ENCODE measurements at regions not wholly inside any gene's neighbourhood (a gene's known extent, or its start where the extent isn't known, plus 50 kb on each side); places are given as distances from the start of the nearest gene placed in this dataset.

- Histone ChIP-seq H2AFZ (ENCODE audit: low read depth, low read length) (no peak overlapping the region), H3K4me1 (ENCODE audit: insufficient read depth, low read length) (no peaks in the 10 kb centered on the region), H3K9ac (ENCODE audit: low read length) (no peak overlapping the region), H3K9me3 (ENCODE audit: insufficient read depth, low read depth, low read length) (no peaks in the 10 kb centered on the region), H4K20me1 (ENCODE audit: insufficient read depth, low read length) (no peaks in the 10 kb centered on the region), H3K27me3 (ENCODE audit: insufficient read depth, low read length) (peaks cover 6% of the 10 kb centered on the region), H3K27ac (ENCODE audit: low read depth, low read length) (no peak overlapping the region), H3K36me3 (ENCODE audit: insufficient read depth, low read length) (no peaks in the 10 kb centered on the region), H3K79me2 (ENCODE audit: insufficient read depth, low read length) (no peaks in the 10 kb centered on the region), H3K4me2 (ENCODE audit: low read length) (no peak overlapping the region), H3K4me3 (ENCODE audit: insufficient read depth, low read depth, low read length) (no peak overlapping the region)
- H3K4me3 Mint-ChIP-seq (ENCODE audit: unreplicated experiment) = no peak overlapping the region
- no peaks in the 10 kb centered on the region for H3K27me3 Mint-ChIP-seq (ENCODE audit: low read depth, unreplicated experiment)
- no peak for DNase-seq (ENCODE audit: low read depth)
- FAIRE-seq = no peak
- H3K4me1 Mint-ChIP-seq (ENCODE audit: low read depth, unreplicated experiment) = no peaks in the 10 kb centered on the region
- TF ChIP-seq EZH2 (IDR thresholded peaks at IDR 0.05; ENCODE audit: insufficient read depth, low read length) (no peak), CTCF (IDR thresholded peaks at IDR 0.05; ENCODE audit: insufficient read depth, low read depth, low read length) (no peak)
- H3K9me3 Mint-ChIP-seq (ENCODE audit: unreplicated experiment) = peaks cover 7% of the 10 kb centered on the region
- no peak overlapping the region for H3K27ac Mint-ChIP-seq (ENCODE audit: unreplicated experiment)
- no peaks in the 10 kb centered on the region for H3K36me3 Mint-ChIP-seq (ENCODE audit: low read depth, unreplicated experiment)
These were observed 86.1 kb upstream of the PROK2 start for GRCh38 chr3:71870966-71871512.

- no peaks in the 10 kb centered on the region for H3K79me2 ChIP-seq (ENCODE audit: insufficient read depth, low read length)
- TF ChIP-seq EZH2 (IDR thresholded peaks at IDR 0.05; ENCODE audit: insufficient read depth, low read length) (no peak), CTCF (IDR thresholded peaks at IDR 0.05; ENCODE audit: insufficient read depth, low read depth, low read length) (no peak)
- no peak overlapping the region for H3K4me3 ChIP-seq (ENCODE audit: insufficient read depth, low read depth, low read length)
- Mint-ChIP-seq H3K9me3 (ENCODE audit: unreplicated experiment) (peaks cover 7% of the 10 kb centered on the region), H3K36me3 (ENCODE audit: low read depth, unreplicated experiment) (no peaks in the 10 kb centered on the region), H3K27ac (ENCODE audit: unreplicated experiment) (no peak overlapping the region), H3K27me3 (ENCODE audit: low read depth, unreplicated experiment) (peaks cover 3% of the 10 kb centered on the region), H3K4me3 (ENCODE audit: unreplicated experiment) (no peak overlapping the region), H3K4me1 (ENCODE audit: low read depth, unreplicated experiment) (peaks cover 3% of the 10 kb centered on the region)
- H3K27me3 ChIP-seq (ENCODE audit: insufficient read depth, low read length) = peaks cover 14% of the 10 kb centered on the region
- H3K36me3 ChIP-seq (ENCODE audit: insufficient read depth, low read length) = no peaks in the 10 kb centered on the region
- DNase-seq (ENCODE audit: low read depth) (no peak), FAIRE-seq (no peak)
- no peak overlapping the region for H3K9ac ChIP-seq (ENCODE audit: low read length)
- no peaks in the 10 kb centered on the region for H3K4me1 ChIP-seq (ENCODE audit: insufficient read depth, low read length)
- no peak overlapping the region for H3K27ac ChIP-seq (ENCODE audit: low read depth, low read length)
- H2AFZ ChIP-seq (ENCODE audit: low read depth, low read length) = no peak overlapping the region
- H3K4me2 ChIP-seq (ENCODE audit: low read length) = no peak overlapping the region
- H4K20me1 ChIP-seq (ENCODE audit: insufficient read depth, low read length) = no peaks in the 10 kb centered on the region
- no peaks in the 10 kb centered on the region for H3K9me3 ChIP-seq (ENCODE audit: insufficient read depth, low read depth, low read length)
These were observed 83.9 kb upstream of the PROK2 start for GRCh38 chr3:71868876-71869275.

GRCh38 chr3:71865727-71866126 is 80.8 kb upstream of the PROK2 start:
- Histone ChIP-seq H3K4me1 (ENCODE audit: insufficient read depth, low read length) (no peaks in the 10 kb centered on the region), H3K79me2 (ENCODE audit: insufficient read depth, low read length) (no peaks in the 10 kb centered on the region), H4K20me1 (ENCODE audit: insufficient read depth, low read length) (no peaks in the 10 kb centered on the region), H3K9ac (ENCODE audit: low read length) (no peak overlapping the region), H3K9me3 (ENCODE audit: insufficient read depth, low read depth, low read length) (peaks cover 5% of the 10 kb centered on the region), H2AFZ (ENCODE audit: low read depth, low read length) (no peak overlapping the region), H3K27me3 (ENCODE audit: insufficient read depth, low read length) (peaks cover 8% of the 10 kb centered on the region), H3K4me2 (ENCODE audit: low read length) (no peak overlapping the region), H3K4me3 (ENCODE audit: insufficient read depth, low read depth, low read length) (no peak overlapping the region), H3K36me3 (ENCODE audit: insufficient read depth, low read length) (no peaks in the 10 kb centered on the region), H3K27ac (ENCODE audit: low read depth, low read length) (no peak overlapping the region)
- TF ChIP-seq EZH2 (IDR thresholded peaks at IDR 0.05; ENCODE audit: insufficient read depth, low read length) = no peak
- no peak for TF ChIP-seq CTCF (IDR thresholded peaks at IDR 0.05; ENCODE audit: insufficient read depth, low read depth, low read length)
- H3K27me3 Mint-ChIP-seq (ENCODE audit: low read depth, unreplicated experiment) = peaks cover 11% of the 10 kb centered on the region
- H3K36me3 Mint-ChIP-seq (ENCODE audit: low read depth, unreplicated experiment) = no peaks in the 10 kb centered on the region
- FAIRE-seq (no peak), DNase-seq (ENCODE audit: low read depth) (no peak)
- H3K9me3 Mint-ChIP-seq (ENCODE audit: unreplicated experiment) = peaks cover 8% of the 10 kb centered on the region
- H3K4me1 Mint-ChIP-seq (ENCODE audit: low read depth, unreplicated experiment) = peaks cover 3% of the 10 kb centered on the region
- H3K27ac Mint-ChIP-seq (ENCODE audit: unreplicated experiment) = no peak overlapping the region
- H3K4me3 Mint-ChIP-seq (ENCODE audit: unreplicated experiment) = no peak overlapping the region

Measured in astrocyte (in vitro differentiated cells and primary cell).